ENCODE measurements at regions not wholly inside any gene's neighbourhood (a gene's known extent, or its start where the extent isn't known, plus 50 kb on each side); places are given as distances from the start of the nearest gene placed in this dataset.

- Histone ChIP-seq H3K27ac (ENCODE audit: low read depth in 1 of 2, low read length in 2 of 2) (no peak overlapping the region), H3K27me3 (ENCODE audit: control insufficient read depth in 1 of 2, insufficient read depth in 2 of 2, low read length in 1 of 2) (no peaks in the 10 kb centered on the region), H3K4me3 (ENCODE audit: low read length in 2 of 2) (no peak overlapping the region), H3K4me1 (ENCODE audit: control insufficient read depth in 1 of 2, insufficient read depth in 2 of 2, low read length in 2 of 2) (no peaks in the 10 kb centered on the region), H3K36me3 (ENCODE audit: control insufficient read depth in 1 of 2, insufficient read depth in 2 of 2, low read length in 1 of 2) (no peaks in the 10 kb centered on the region), H3K9me3 (ENCODE audit: control insufficient read depth, low read length) (no peaks in the 10 kb centered on the region)
- intact Hi-C loops (cut with DNase I), result no loop called here
- DNase-seq, result no peak
- WGBS, 2 donors, result 72 to 82% methylated on average over 1 of the region's 1 CpG
- ATAC-seq (ENCODE audit: low FRiP score), result no peak
Observed at GRCh38 chr12:65657635-65658034, 166.6 kb upstream of the HMGA2 start.

- Histone ChIP-seq H3K27ac (ENCODE audit: low read depth in 1 of 2, low read length in 2 of 2) (no peak overlapping the region), H3K27me3 (ENCODE audit: control insufficient read depth in 1 of 2, insufficient read depth in 2 of 2, low read length in 1 of 2) (no peaks in the 10 kb centered on the region), H3K4me1 (ENCODE audit: control insufficient read depth in 1 of 2, insufficient read depth in 2 of 2, low read length in 2 of 2) (no peaks in the 10 kb centered on the region), H3K4me3 (ENCODE audit: low read length in 2 of 2) (no peak overlapping the region), H3K36me3 (ENCODE audit: control insufficient read depth in 1 of 2, insufficient read depth in 2 of 2, low read length in 1 of 2) (no peaks in the 10 kb centered on the region), H3K9me3 (ENCODE audit: control insufficient read depth, low read length) (no peaks in the 10 kb centered on the region)
- intact Hi-C loops (cut with DNase I), result no loop called here
- DNase-seq, result no peak
- ATAC-seq (ENCODE audit: low FRiP score), result no peak
- 96 to 97% methylated on average over 2 of the region's 2 CpGs for WGBS, 2 donors
Observed at GRCh38 chr12:65658360-65658759, 165.9 kb upstream of the HMGA2 start.

- H3K9me3 ChIP-seq (ENCODE audit: control insufficient read depth, low read length), result no peaks in the 10 kb centered on the region
- ATAC-seq (ENCODE audit: low FRiP score) (no peak), DNase-seq (no peak)
- no peaks in the 10 kb centered on the region for H3K27me3 ChIP-seq (ENCODE audit: control insufficient read depth in 1 of 2, insufficient read depth in 2 of 2, low read length in 1 of 2)
- no peak overlapping the region for H3K4me3 ChIP-seq (ENCODE audit: low read length in 2 of 2)
- no peaks in the 10 kb centered on the region for H3K4me1 ChIP-seq (ENCODE audit: control insufficient read depth in 1 of 2, insufficient read depth in 2 of 2, low read length in 2 of 2)
- 63 to 79% methylated on average over 1 of the region's 1 CpG for WGBS, 2 donors
- no peak overlapping the region for H3K27ac ChIP-seq (ENCODE audit: low read depth in 1 of 2, low read length in 2 of 2)
- intact Hi-C loops (cut with DNase I), result no loop called here
- H3K36me3 ChIP-seq (ENCODE audit: control insufficient read depth in 1 of 2, insufficient read depth in 2 of 2, low read length in 1 of 2), result no peaks in the 10 kb centered on the region
Observed at GRCh38 chr12:65659681-65660080, 164.6 kb upstream of the HMGA2 start.

- Histone ChIP-seq H3K4me1 (ENCODE audit: control insufficient read depth in 1 of 2, insufficient read depth in 2 of 2, low read length in 2 of 2) (no peaks in the 10 kb centered on the region), H3K27ac (ENCODE audit: low read depth in 1 of 2, low read length in 2 of 2) (no peak overlapping the region), H3K4me3 (ENCODE audit: low read length in 2 of 2) (no peak overlapping the region), H3K27me3 (ENCODE audit: control insufficient read depth in 1 of 2, insufficient read depth in 2 of 2, low read length in 1 of 2) (no peaks in the 10 kb centered on the region), H3K9me3 (ENCODE audit: control insufficient read depth, low read length) (no peaks in the 10 kb centered on the region), H3K36me3 (ENCODE audit: control insufficient read depth in 1 of 2, insufficient read depth in 2 of 2, low read length in 1 of 2) (no peaks in the 10 kb centered on the region)
- DNase-seq (no peak), ATAC-seq (ENCODE audit: low FRiP score) (no peak)
- intact Hi-C loops (cut with DNase I), result no loop called here
- 64 to 69% methylated on average over 4 of the region's 4 CpGs for WGBS, 2 donors
Observed at GRCh38 chr12:65660096-65660495, 164.2 kb upstream of the HMGA2 start.

GRCh38 chr12:65660836-65661235 is 163.4 kb upstream of the HMGA2 start:
- no peak for ATAC-seq (ENCODE audit: low FRiP score)
- 93 to 96% methylated on average over 7 of the region's 7 CpGs for WGBS, 2 donors

GRCh38 chr12:65662590-65662989 is 161.7 kb upstream of the HMGA2 start:
- DNase-seq, result no peak
- intact Hi-C loops (cut with DNase I), result no loop called here
- Histone ChIP-seq H3K36me3 (ENCODE audit: control insufficient read depth in 1 of 2, insufficient read depth in 2 of 2, low read length in 1 of 2) (no peaks in the 10 kb centered on the region), H3K27me3 (ENCODE audit: control insufficient read depth in 1 of 2, insufficient read depth in 2 of 2, low read length in 1 of 2) (no peaks in the 10 kb centered on the region), H3K4me3 (ENCODE audit: low read length in 2 of 2) (no peak overlapping the region), H3K27ac (ENCODE audit: low read depth in 1 of 2, low read length in 2 of 2) (no peak overlapping the region), H3K4me1 (ENCODE audit: control insufficient read depth in 1 of 2, insufficient read depth in 2 of 2, low read length in 2 of 2) (no peaks in the 10 kb centered on the region), H3K9me3 (ENCODE audit: control insufficient read depth, low read length) (no peaks in the 10 kb centered on the region)
- no peak for ATAC-seq (ENCODE audit: low FRiP score)
- 94 to 95% methylated on average over 2 of the region's 2 CpGs for WGBS, 2 donors

More at GRCh38 chr12:65660836-65661235, 163.4 kb upstream of the HMGA2 start:
- DNase-seq, result no peak
- Histone ChIP-seq H3K9me3 (ENCODE audit: control insufficient read depth, low read length) (no peaks in the 10 kb centered on the region), H3K27ac (ENCODE audit: low read depth in 1 of 2, low read length in 2 of 2) (no peak overlapping the region), H3K36me3 (ENCODE audit: control insufficient read depth in 1 of 2, insufficient read depth in 2 of 2, low read length in 1 of 2) (no peaks in the 10 kb centered on the region), H3K4me3 (ENCODE audit: low read length in 2 of 2) (no peak overlapping the region), H3K4me1 (ENCODE audit: control insufficient read depth in 1 of 2, insufficient read depth in 2 of 2, low read length in 2 of 2) (no peaks in the 10 kb centered on the region), H3K27me3 (ENCODE audit: control insufficient read depth in 1 of 2, insufficient read depth in 2 of 2, low read length in 1 of 2) (no peaks in the 10 kb centered on the region)
- intact Hi-C loops (cut with DNase I), result no loop called here

- H3K27ac ChIP-seq (ENCODE audit: low read depth in 1 of 2, low read length in 2 of 2), result no peak overlapping the region
- 90 to 93% methylated on average over 5 of the region's 5 CpGs for whole genome bisulfite sequencing, 2 donors
- no peak for ATAC-seq (ENCODE audit: low FRiP score)
- no peaks in the 10 kb centered on the region for H3K36me3 ChIP-seq (ENCODE audit: control insufficient read depth in 1 of 2, insufficient read depth in 2 of 2, low read length in 1 of 2)
- no peaks in the 10 kb centered on the region for H3K27me3 ChIP-seq (ENCODE audit: control insufficient read depth in 1 of 2, insufficient read depth in 2 of 2, low read length in 1 of 2)
- intact Hi-C loops (cut with DNase I), result no loop called here
- DNase-seq, result no peak
- H3K4me1 ChIP-seq (ENCODE audit: control insufficient read depth in 1 of 2, insufficient read depth in 2 of 2, low read length in 2 of 2), result no peaks in the 10 kb centered on the region
- H3K4me3 ChIP-seq (ENCODE audit: low read length in 2 of 2), result no peak overlapping the region
- H3K9me3 ChIP-seq (ENCODE audit: control insufficient read depth, low read length), result no peaks in the 10 kb centered on the region
Observed at GRCh38 chr12:65663097-65663496, 161.2 kb upstream of the HMGA2 start.

- 96% methylated on average over 5 of the region's 5 CpGs for WGBS, 2 donors
- Histone ChIP-seq H3K27ac (ENCODE audit: low read depth in 1 of 2, low read length in 2 of 2) (no peak overlapping the region), H3K9me3 (ENCODE audit: control insufficient read depth, low read length) (no peaks in the 10 kb centered on the region), H3K36me3 (ENCODE audit: control insufficient read depth in 1 of 2, insufficient read depth in 2 of 2, low read length in 1 of 2) (no peaks in the 10 kb centered on the region), H3K4me1 (ENCODE audit: control insufficient read depth in 1 of 2, insufficient read depth in 2 of 2, low read length in 2 of 2) (no peaks in the 10 kb centered on the region), H3K27me3 (ENCODE audit: control insufficient read depth in 1 of 2, insufficient read depth in 2 of 2, low read length in 1 of 2) (no peaks in the 10 kb centered on the region), H3K4me3 (ENCODE audit: low read length in 2 of 2) (no peak overlapping the region)
- DNase-seq, result no peak
- ATAC-seq (ENCODE audit: low FRiP score), result no peak
- intact Hi-C loops (cut with DNase I), result no loop called here
Observed at GRCh38 chr12:65663648-65664047, 160.6 kb upstream of the HMGA2 start.

GRCh38 chr12:65664715-65665250 is 159.5 kb upstream of the HMGA2 start:
- DNase-seq (no peak), ATAC-seq (ENCODE audit: low FRiP score) (no peak)
- 72 to 82% methylated on average over 3 of the region's 3 CpGs for WGBS, 2 donors
- no peak overlapping the region for H3K27ac ChIP-seq (ENCODE audit: low read depth in 1 of 2, low read length in 2 of 2)
- H3K4me3 ChIP-seq (ENCODE audit: low read length in 2 of 2), result no peak overlapping the region
- H3K27me3 ChIP-seq (ENCODE audit: control insufficient read depth in 1 of 2, insufficient read depth in 2 of 2, low read length in 1 of 2), result no peaks in the 10 kb centered on the region
- intact Hi-C loops (cut with DNase I), result no loop called here
- H3K36me3 ChIP-seq (ENCODE audit: control insufficient read depth in 1 of 2, insufficient read depth in 2 of 2, low read length in 1 of 2), result no peaks in the 10 kb centered on the region
- H3K4me1 ChIP-seq (ENCODE audit: control insufficient read depth in 1 of 2, insufficient read depth in 2 of 2, low read length in 2 of 2), result no peaks in the 10 kb centered on the region
- no peaks in the 10 kb centered on the region for H3K9me3 ChIP-seq (ENCODE audit: control insufficient read depth, low read length)
